Activated CD4-positive, alpha-beta T cell treated with anti-CD3 and anti-CD28 coated beads for 36 hours (primary cell): ENCODE measurements at regions not wholly inside any gene's neighbourhood (a gene's known extent, or its start where the extent isn't known, plus 50 kb on each side); places are given as distances from the start of the nearest gene placed in this dataset.

Source experiments
- ATAC-seq: fragments of 200-7000 bp; cut with Tn5 transposase; one replicate; pipeline ENCODE4 v1.10.0; 2021; ENCODE audit warnings: mild to moderate bottlenecking, moderate library complexity
- CTCF ChIA-PET: fragments of 350-600 bp; sonication (Branson Sonifier 250); formaldehyde crosslinking; loops from one replicate; lab custom pipeline; 2021; ENCODE audit warnings: antibody characterized with exemption; lab: Charles Lee
- POLR2A ChIA-PET: fragments of 350-600 bp; sonication (Branson Sonifier 250); formaldehyde crosslinking; loops from one replicate; lab custom pipeline; 2021; ENCODE audit warnings: antibody characterized with exemption, inconsistent platforms; lab: Charles Lee
- DNase-seq: peaks from one replicate; pipeline ENCODE4 v3.0.0-alpha.2; 2020
- H3K27ac Mint-ChIP-seq: one replicate; pipeline ENCODE4 v1.8.0; 2021; ENCODE audit warnings: mixed read lengths
- H3K27me3 Mint-ChIP-seq: one replicate; pipeline ENCODE4 v1.8.0; 2021; ENCODE audit warnings: mixed read lengths
- H3K36me3 Mint-ChIP-seq: one replicate; pipeline ENCODE4 v1.8.0; 2021; ENCODE audit warnings: low read depth, mixed read lengths
- H3K4me1 Mint-ChIP-seq: one replicate; pipeline ENCODE4 v1.8.0; 2021; ENCODE audit warnings: mixed read lengths
- H3K4me3 Mint-ChIP-seq: one replicate; pipeline ENCODE4 v1.8.0; 2021; ENCODE audit warnings: mild to moderate bottlenecking, moderate library complexity, mixed read lengths
- H3K9me3 Mint-ChIP-seq: one replicate; pipeline ENCODE4 v1.8.0; 2021; ENCODE audit warnings: low read depth, mixed read lengths
- intact Hi-C, 2 experiments: fragments of 100-400 bp; cut with DNase I in 1 of 2; cut with micrococcal nuclease in 1 of 2; formaldehyde crosslinking; loops; one replicate each; pipeline versions ENCODE4 v1.14.2 to v1.15.1; 2022 to 2024; cut with DNase I, micrococcal nuclease

DNA sequence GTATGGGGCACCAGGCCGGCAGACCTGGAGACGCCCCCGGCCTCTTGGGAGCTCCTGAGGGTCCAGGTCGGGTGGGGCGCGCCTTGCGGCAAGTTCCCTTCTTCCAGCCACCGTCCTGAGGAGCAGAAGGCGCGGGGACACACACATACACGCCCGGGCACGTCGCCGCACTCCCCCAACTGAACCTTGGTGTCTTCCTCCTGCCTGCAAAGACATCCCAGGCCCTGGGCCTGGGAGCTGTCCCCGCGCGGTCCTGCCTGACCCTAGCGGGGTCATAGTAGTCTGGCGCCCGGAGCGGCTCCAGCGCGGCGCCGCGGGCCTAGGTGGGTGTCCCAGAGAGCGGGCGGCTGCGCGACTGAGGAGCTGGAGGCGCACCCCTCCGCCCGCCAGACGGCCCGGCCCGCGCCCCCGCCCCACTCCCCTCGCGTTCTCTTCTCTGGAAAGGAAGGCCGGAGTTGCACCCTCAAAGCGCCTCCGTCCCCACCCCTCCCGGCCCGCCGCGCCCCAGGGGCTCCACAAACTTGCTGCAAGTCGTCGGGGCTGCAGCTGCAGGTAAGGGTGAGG lies 185.9 kb upstream of the LINGO1 start:
- ChIA-PET POLR2A (no interaction called here), CTCF (no interaction called here)
- DNase-seq (no peak), ATAC-seq (no peak)
- Mint-ChIP-seq H3K36me3 (no peaks in the 10 kb centered on the region), H3K27me3 (peaks cover 42% of the 10 kb centered on the region), H3K27ac (no peak overlapping the region), H3K9me3 (no peaks in the 10 kb centered on the region), H3K4me1 (no peaks in the 10 kb centered on the region), H3K4me3 (no peak overlapping the region)
- intact Hi-C loops: no loop called here

DNA sequence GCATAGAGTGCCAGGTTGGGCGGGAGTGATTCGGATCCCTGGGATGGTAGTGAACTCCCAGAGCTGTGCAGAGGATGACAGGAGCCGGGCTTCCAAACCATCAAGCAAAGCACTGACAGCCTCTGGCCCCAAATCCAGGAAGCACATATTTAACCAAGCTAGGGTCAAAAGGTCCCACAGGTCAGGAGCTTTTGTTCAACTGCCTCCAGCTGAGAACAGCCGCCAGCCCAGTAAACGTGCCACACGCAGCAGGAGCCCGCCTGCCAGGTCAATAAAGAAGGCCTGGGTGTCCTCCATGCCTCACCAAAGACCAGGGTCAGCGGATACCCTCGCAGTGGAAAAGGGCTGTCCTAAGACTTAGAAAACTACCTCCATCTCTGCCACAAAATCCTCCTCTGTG lies 184.7 kb upstream of the LINGO1 start:
- ATAC-seq (no peak), DNase-seq (no peak)
- Mint-ChIP-seq H3K27ac (no peak overlapping the region), H3K4me3 (no peak overlapping the region), H3K4me1 (no peaks in the 10 kb centered on the region), H3K9me3 (no peaks in the 10 kb centered on the region), H3K36me3 (no peaks in the 10 kb centered on the region), H3K27me3 (peaks cover 35% of the 10 kb centered on the region)
- ChIA-PET CTCF (no interaction called here), POLR2A (no interaction called here)
- intact Hi-C loops: no loop called here

DNA sequence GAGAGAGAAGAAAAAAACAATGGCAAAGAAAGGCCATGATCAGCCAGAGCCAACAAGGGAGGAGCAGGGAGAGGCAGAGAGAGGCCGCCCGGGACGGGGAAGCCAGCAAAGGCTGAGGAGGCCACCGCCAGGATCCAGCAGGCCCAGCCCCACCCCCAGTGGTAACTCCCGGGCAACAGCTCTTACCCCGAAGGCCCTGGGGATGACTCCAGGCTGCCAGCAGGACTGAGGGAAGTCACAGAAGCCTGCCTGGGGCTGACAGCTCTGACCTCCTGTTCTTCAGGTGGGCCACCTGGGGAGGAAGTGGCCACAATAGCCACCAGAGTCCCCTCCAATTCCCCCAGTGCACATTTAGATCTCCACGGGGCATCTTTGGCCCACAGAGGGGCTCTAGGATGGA lies 184.3 kb upstream of the LINGO1 start:
- no peak overlapping the region for H3K27ac Mint-ChIP-seq
- no peaks in the 10 kb centered on the region for H3K36me3 Mint-ChIP-seq
- ATAC-seq (no peak), DNase-seq (no peak)
- CTCF ChIA-PET: interaction anchor here (0.7 kb wide), 1 partner anchor 97 kb away, joined by 3 read pairs; no protein-coding TSS in a partner anchor
- H3K9me3 Mint-ChIP-seq: no peaks in the 10 kb centered on the region
- intact Hi-C loops: no loop called here
- no peak overlapping the region for H3K4me3 Mint-ChIP-seq
- no peaks in the 10 kb centered on the region for H3K4me1 Mint-ChIP-seq
- POLR2A ChIA-PET: no interaction called here
- H3K27me3 Mint-ChIP-seq: peaks cover 31% of the 10 kb centered on the region

DNA sequence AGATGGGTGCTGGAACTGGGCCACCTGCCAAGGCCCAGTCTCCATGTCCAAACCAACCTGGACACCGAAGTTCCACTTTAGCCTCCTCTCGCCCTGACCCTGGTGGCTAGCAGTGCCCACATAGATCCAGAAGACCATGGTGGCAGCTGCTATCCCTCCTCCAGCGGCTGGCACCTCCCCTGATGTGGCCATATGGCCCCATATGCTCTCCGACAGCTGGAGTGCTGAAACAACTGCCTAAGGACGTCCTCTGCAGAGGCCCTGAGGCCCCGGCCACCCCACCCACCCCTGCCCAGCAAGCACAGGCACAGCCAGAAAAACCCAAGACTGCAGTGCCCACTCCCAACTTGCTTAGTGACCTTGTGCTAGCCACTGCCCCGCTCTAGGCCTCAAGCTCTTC lies 182.3 kb upstream of the LINGO1 start:
- H3K27me3 Mint-ChIP-seq: peaks cover 15% of the 10 kb centered on the region
- H3K4me1 Mint-ChIP-seq: no peaks in the 10 kb centered on the region
- H3K36me3 Mint-ChIP-seq: no peaks in the 10 kb centered on the region
- POLR2A ChIA-PET: no interaction called here
- H3K27ac Mint-ChIP-seq: no peak overlapping the region
- DNase-seq (no peak), ATAC-seq (no peak)
- H3K4me3 Mint-ChIP-seq: no peak overlapping the region
- CTCF ChIA-PET: no interaction called here
- intact Hi-C loops: no loop called here
- H3K9me3 Mint-ChIP-seq: no peaks in the 10 kb centered on the region

DNA sequence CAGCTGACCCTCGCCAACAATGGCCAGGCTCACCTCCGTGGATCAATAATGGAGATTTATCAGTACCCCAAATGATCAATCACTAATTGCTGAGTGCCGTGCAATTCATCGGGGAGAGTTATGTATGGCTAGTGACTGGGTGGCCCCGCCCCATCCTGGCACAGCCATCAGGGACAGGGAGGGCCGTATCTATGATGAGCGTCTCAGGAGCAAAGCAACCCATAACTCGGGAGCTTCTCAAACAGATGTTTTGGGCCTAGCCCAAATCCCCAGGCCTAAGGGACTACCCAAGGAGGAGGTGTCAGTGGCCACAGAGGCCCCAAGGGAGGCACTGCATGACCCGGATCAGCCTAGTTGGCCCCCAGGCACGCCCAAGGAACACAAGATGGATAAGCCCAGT lies 180.0 kb upstream of the LINGO1 start:
- H3K4me3 Mint-ChIP-seq: no peak overlapping the region
- DNase-seq: no peak
- H3K4me1 Mint-ChIP-seq: no peaks in the 10 kb centered on the region
- H3K27me3 Mint-ChIP-seq: peaks cover 7% of the 10 kb centered on the region
- POLR2A ChIA-PET: no interaction called here
- CTCF ChIA-PET: no interaction called here
- no peak for ATAC-seq
- no peaks in the 10 kb centered on the region for H3K36me3 Mint-ChIP-seq
- H3K9me3 Mint-ChIP-seq: no peaks in the 10 kb centered on the region
- no peak overlapping the region for H3K27ac Mint-ChIP-seq
- intact Hi-C loops: no loop called here

DNA sequence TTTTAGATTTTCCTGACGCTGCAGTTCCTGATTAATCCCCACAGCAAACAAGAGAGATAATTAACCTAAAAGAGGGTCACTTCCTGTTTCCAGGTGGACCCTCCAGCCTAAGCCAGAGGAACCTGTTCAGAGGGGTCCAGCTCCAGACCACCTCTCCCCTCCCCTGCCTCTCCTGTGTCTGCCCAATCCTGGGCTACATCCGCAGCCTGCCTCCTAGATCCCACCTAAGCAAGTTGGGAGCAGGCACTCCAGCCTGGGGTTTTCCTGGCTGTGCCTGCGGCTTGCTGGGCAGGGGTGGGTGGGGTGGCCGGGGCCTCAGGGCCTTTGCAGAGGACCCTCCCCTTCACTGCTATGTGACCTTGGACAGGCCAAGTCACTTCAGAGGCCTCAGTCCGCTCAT lies 178.6 kb upstream of the LINGO1 start:
- Mint-ChIP-seq H3K9me3 (no peaks in the 10 kb centered on the region), H3K4me3 (no peak overlapping the region), H3K27ac (no peak overlapping the region), H3K36me3 (no peaks in the 10 kb centered on the region), H3K27me3 (no peaks in the 10 kb centered on the region), H3K4me1 (no peaks in the 10 kb centered on the region)
- intact Hi-C loops: no loop called here
- ATAC-seq (no peak), DNase-seq (no peak)
- ChIA-PET CTCF (interaction anchor here (0.7 kb wide), 1 partner anchor 27 kb away, joined by 4 read pairs; no protein-coding TSS in a partner anchor), POLR2A (no interaction called here)

DNA sequence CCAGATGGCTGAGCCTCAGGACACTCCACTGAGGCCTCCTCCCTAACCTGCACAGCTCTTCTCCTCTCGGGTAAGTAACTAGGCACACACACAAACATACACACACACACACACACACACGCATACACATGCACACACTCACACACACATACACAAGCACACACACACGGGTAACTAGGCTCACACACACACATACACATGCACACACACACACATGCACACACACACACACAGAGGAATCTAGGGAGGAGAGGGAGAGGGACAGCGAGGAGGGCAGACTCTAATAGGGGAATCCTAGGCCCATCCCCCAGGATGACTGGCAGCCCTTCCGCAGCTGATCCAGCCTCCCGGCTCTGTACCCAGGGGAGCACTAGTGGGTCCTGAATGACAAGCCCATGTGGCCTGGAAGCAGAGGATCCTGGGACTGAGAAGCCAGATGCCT lies 177.4 kb upstream of the LINGO1 start:
- no peak for DNase-seq
- ChIA-PET POLR2A (no interaction called here), CTCF (no interaction called here)
- Mint-ChIP-seq H3K27ac (no peak overlapping the region), H3K9me3 (no peaks in the 10 kb centered on the region), H3K4me3 (no peak overlapping the region), H3K4me1 (no peaks in the 10 kb centered on the region), H3K36me3 (no peaks in the 10 kb centered on the region), H3K27me3 (no peaks in the 10 kb centered on the region)
- intact Hi-C loops: no loop called here
- ATAC-seq: no peak

DNA sequence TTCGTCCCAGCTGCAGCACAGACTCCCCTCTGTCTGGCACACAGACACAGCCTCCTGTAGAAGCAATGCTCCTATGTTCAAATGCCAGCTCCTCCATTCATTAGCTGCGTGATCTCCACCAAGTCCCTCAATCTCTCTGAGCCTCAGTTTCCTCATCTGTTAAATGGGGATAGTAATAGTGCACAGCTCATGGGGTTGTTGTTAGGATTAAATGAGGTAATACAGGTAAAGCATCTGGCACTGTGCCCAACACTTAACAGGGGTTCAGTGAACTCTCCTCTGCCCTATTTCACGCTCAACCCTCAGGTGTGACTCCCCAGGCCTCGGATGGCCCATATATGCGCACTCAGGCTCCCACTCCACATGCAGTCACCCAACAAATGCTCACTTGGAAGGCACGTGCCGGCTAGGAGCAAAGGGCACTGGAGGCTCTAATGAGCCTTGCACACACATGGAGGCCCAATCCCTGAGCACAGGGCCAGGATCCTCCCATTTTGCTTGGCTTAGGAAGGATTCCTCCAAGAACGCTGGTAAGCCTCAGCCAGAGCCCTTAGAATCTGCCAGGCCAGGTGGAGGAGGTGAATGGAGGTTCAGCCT lies 176.0 kb upstream of the LINGO1 start:
- DNase-seq (no peak), ATAC-seq (no peak)
- Mint-ChIP-seq H3K9me3 (no peaks in the 10 kb centered on the region), H3K27me3 (no peaks in the 10 kb centered on the region), H3K36me3 (no peaks in the 10 kb centered on the region), H3K27ac (no peak overlapping the region), H3K4me1 (no peaks in the 10 kb centered on the region), H3K4me3 (no peak overlapping the region)
- intact Hi-C loops: no loop called here
- CTCF ChIA-PET: no interaction called here
- POLR2A ChIA-PET: no interaction called here

DNA sequence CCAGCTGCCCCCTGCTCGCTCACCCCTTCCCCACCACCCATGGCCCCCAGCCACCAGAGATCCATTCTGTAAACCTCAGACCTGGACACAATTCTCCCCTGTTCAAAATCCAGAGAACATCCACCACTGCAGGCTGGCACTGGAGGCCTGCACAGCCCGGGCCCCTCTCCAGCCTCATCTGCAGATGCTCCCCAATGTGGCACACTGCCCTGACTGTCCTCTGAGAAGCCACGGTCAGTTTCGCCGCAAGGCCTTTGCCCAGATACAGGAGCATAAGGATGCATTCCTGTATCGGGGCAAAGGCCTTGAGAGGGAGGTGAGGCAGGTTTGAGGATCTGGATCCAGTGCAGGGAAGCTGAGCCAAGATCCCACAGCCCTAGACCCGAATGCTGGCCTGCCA lies 175.4 kb upstream of the LINGO1 start:
- ATAC-seq (no peak), DNase-seq (no peak)
- Mint-ChIP-seq H3K4me1 (no peaks in the 10 kb centered on the region), H3K27me3 (no peaks in the 10 kb centered on the region), H3K9me3 (no peaks in the 10 kb centered on the region), H3K27ac (no peak overlapping the region), H3K36me3 (no peaks in the 10 kb centered on the region), H3K4me3 (no peak overlapping the region)
- intact Hi-C loops: no loop called here
- ChIA-PET CTCF (no interaction called here), POLR2A (no interaction called here)

DNA sequence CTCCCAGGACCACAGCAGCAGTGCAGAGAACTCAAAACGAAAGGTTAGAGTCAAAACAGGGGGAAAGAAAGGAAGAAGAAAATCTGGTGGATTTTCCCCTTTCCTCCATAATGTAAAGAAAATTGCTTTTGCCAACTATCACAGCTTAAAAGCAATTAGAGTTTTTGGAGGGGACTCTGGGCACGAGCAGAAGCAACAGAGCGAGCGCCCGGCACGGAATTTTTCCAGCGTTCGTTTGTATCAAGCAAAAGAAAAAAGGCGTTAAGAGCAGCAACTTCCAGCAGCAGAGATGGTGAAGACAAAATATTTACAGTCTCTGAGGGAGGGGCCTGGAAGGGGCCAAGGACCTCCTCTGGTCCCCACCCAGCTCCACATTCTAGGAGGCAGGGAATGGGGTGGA lies 174.9 kb upstream of the LINGO1 start:
- ChIA-PET CTCF (no interaction called here), POLR2A (no interaction called here)
- no peak for DNase-seq
- intact Hi-C loops: no loop called here
- Mint-ChIP-seq H3K27ac (no peak overlapping the region), H3K9me3 (no peaks in the 10 kb centered on the region), H3K27me3 (no peaks in the 10 kb centered on the region), H3K4me1 (no peaks in the 10 kb centered on the region), H3K4me3 (no peak overlapping the region), H3K36me3 (no peaks in the 10 kb centered on the region)
- no peak for ATAC-seq

DNA sequence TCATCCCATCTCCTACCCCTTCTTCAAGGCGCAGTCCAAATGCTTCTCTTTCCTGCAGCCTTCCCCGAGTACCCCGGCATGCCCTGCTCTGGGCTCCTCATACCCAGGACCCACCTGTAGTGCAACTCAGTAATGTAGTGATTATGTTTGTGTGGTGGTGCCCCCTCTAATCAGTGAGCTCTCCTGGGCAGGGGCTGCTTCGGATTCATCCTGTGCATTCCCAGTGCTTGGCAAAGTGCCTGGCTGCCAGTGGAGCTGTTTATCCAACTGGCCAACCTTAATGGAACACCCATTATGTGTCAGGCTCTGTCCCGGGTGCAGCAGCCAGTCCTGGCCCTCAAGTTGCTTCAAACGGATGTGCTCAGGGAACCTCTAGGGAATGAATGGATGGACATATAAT lies 174.4 kb upstream of the LINGO1 start:
- ATAC-seq: no peak
- intact Hi-C loops: no loop called here
- ChIA-PET CTCF (no interaction called here), POLR2A (no interaction called here)
- no peaks in the 10 kb centered on the region for H3K4me1 Mint-ChIP-seq
- no peaks in the 10 kb centered on the region for H3K27me3 Mint-ChIP-seq
- DNase-seq: no peak
- H3K27ac Mint-ChIP-seq: no peak overlapping the region
- no peaks in the 10 kb centered on the region for H3K9me3 Mint-ChIP-seq
- no peaks in the 10 kb centered on the region for H3K36me3 Mint-ChIP-seq
- H3K4me3 Mint-ChIP-seq: no peak overlapping the region

DNA sequence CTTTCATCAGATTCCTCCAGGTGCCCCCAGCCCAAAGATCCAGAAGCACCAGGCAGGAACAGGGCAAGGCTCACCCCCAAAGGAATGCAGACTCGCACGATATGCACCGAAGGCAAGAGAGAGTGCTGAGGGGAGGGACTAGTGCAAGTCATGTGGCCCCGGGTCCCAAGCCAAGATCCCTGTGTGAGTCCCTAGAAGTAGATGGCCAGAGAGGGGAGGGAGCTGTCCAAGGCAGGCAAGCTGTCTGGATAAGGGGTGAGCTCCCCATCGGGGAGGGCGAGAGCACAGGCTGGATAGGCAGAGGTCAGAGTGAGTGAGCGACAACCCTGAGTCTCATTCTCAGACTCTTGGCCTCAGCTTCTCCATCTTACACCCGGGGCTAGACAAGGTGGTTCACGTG lies 171.5 kb upstream of the LINGO1 start:
- DNase-seq: no peak
- Mint-ChIP-seq H3K27me3 (no peaks in the 10 kb centered on the region), H3K4me1 (no peaks in the 10 kb centered on the region), H3K27ac (no peak overlapping the region), H3K36me3 (no peaks in the 10 kb centered on the region), H3K9me3 (no peaks in the 10 kb centered on the region), H3K4me3 (no peak overlapping the region)
- POLR2A ChIA-PET: no interaction called here
- intact Hi-C loops: no loop called here
- ATAC-seq: no peak
- CTCF ChIA-PET: no interaction called here
